ENCODE measurements at regions not wholly inside any gene's neighbourhood (a gene's known extent, or its start where the extent isn't known, plus 50 kb on each side); places are given as distances from the start of the nearest gene placed in this dataset.

DNA sequence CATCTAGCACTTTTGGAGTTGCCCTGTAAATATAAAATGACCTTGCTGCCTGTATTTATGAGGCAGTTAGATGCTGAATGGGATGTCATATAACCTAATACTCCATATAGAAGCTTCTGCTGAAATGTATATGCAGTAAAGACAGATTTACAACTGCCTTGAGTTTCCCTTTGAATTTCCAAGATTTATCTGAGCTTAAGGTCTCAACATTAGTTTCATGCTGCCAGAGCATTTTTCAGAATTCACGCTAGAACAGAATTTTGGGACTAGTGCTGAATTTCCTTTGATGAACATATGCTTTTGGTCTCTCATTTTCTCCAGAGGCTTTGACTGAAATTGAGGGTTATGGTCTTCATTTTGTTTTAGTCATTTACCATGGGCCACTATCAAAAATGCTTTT, 254.7 kb upstream of the FANCL start:
- no peaks in the 10 kb centered on the region for H4K20me1 ChIP-seq
- no peak overlapping the region for H3K9ac ChIP-seq
- no peak overlapping the region for H3K4me3 ChIP-seq
- H3K4me2 ChIP-seq, result no peak overlapping the region
- no peak overlapping the region for H3K27ac ChIP-seq
- H3K9me3 ChIP-seq (replicated peaks in 1 of 11), result no peaks in the 10 kb centered on the region
- no peaks in the 10 kb centered on the region for H3K27me3 ChIP-seq
- H3K4me1 ChIP-seq, result no peaks in the 10 kb centered on the region
- TF ChIP-seq Cebpa-rat (IDR thresholded peaks at IDR 0.05), result no peak
- H3K36me3 ChIP-seq, result no peaks in the 10 kb centered on the region

DNA sequence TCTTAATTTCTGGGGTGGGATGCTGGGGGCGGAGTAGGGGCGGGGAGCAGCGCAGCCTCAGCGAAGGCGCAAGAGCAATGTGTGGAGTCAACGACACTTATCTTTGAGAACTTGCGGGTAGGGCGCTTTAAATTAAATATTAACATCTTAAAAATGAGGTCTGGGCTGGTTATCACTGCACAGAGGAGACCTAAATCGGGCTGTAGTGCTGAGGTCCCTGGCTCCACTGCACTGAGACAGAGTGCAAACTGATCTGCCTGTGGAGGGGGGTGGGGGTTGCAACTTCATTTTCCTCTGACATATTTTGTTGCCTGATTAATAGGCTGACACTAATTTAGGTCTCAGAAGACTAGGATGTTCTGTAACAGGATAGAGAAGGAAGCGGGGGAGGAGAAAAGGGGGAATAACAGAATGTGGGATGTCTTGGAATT, 253.0 kb upstream of the FANCL start:
- no peaks in the 10 kb centered on the region for H3K9me3 ChIP-seq (replicated peaks in 1 of 11)
- H3K4me2 ChIP-seq, result no peak overlapping the region
- TF ChIP-seq Cebpa-rat (IDR thresholded peaks at IDR 0.05), result no peak
- H3K36me3 ChIP-seq, result no peaks in the 10 kb centered on the region
- H4K20me1 ChIP-seq, result no peaks in the 10 kb centered on the region
- H3K27ac ChIP-seq, result no peak overlapping the region
- H3K9ac ChIP-seq, result no peak overlapping the region
- no peaks in the 10 kb centered on the region for H3K4me1 ChIP-seq
- H3K27me3 ChIP-seq, result no peaks in the 10 kb centered on the region
- H3K4me3 ChIP-seq, result no peak overlapping the region

DNA sequence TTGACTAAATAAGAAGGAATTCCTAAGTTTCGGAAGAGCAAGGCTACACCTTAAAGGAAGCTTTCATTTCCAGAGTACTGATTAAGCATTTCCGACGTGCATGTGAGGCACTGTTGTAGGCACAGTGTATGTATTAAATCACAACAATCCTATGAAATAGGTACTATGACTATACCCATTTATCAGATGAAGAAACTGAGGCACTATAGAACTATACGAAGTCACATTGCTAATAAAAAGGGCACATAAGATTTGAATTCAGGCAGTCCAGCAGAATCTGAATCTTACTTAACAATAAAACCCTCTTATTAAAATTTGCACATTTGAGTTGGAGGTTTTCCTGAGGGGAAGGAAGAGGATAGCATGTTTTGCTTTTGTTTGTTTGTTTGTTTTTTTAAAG, 243.5 kb upstream of the FANCL start:
- Histone ChIP-seq H3K4me2 (no peak overlapping the region), H3K9me3 (replicated peaks in 1 of 11) (peaks cover 9 to 18% (median 13%) of the 10 kb centered on the region in 11 experiments), H3K36me3 (no peaks in the 10 kb centered on the region), H3K4me3 (no peak overlapping the region), H3K27me3 (no peaks in the 10 kb centered on the region), H4K20me1 (no peaks in the 10 kb centered on the region), H3K4me1 (no peaks in the 10 kb centered on the region), H3K9ac (no peak overlapping the region), H3K27ac (no peak overlapping the region)
- no peak for TF ChIP-seq Cebpa-rat (IDR thresholded peaks at IDR 0.05)

DNA sequence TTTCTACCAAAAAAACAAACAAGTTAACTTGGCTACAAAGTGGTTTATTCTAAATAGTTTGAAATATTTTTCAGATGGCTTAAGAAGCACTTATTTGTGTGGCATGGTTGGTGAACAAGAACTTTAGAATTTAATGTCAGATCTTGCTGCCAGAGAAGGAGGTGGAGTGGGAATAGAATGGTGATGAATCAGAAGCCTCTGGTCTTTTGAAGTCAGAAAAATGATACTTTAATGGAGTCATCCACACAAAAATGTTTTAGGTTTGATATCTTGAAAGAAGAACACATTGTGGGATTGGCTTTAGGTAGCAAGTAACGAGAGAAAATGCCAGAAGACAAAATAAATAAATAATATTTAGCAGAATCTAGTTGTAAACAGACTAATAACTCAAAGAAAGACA, 243.1 kb upstream of the FANCL start:
- Histone ChIP-seq H3K9ac (no peak overlapping the region), H3K4me1 (no peaks in the 10 kb centered on the region), H3K27me3 (no peaks in the 10 kb centered on the region), H3K9me3 (replicated peaks in 1 of 11) (peaks cover 9 to 18% (median 13%) of the 10 kb centered on the region in 11 experiments), H4K20me1 (no peaks in the 10 kb centered on the region), H3K36me3 (no peaks in the 10 kb centered on the region), H3K27ac (no peak overlapping the region), H3K4me2 (no peak overlapping the region), H3K4me3 (no peak overlapping the region)
- no peak for TF ChIP-seq Cebpa-rat (IDR thresholded peaks at IDR 0.05)

DNA sequence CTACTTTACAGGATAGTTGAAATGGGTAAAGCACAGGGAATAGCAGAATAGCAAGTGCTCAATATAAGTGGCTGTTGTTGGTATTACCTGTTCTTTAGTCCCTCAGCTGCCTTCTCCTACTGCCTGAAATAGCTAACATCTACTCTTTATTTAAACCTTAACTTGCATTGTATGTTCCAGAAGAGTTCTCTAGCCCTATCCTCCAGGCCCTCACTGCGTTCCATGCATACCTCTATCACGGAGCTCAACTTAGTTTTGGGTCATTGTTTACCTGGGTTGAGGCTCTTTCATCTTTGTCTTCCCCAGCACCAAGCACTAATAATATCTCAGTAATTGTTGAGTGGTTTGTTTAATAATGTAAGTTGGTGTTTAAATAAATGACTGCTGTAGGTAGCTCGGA, 242.2 kb upstream of the FANCL start:
- H3K36me3 ChIP-seq, result no peaks in the 10 kb centered on the region
- H3K27ac ChIP-seq, result no peak overlapping the region
- peaks cover 9 to 18% (median 13%) of the 10 kb centered on the region in 11 experiments for H3K9me3 ChIP-seq (replicated peaks in 1 of 11)
- H3K4me1 ChIP-seq, result no peaks in the 10 kb centered on the region
- H3K27me3 ChIP-seq, result no peaks in the 10 kb centered on the region
- no peak overlapping the region for H3K4me3 ChIP-seq
- H3K4me2 ChIP-seq, result no peak overlapping the region
- H4K20me1 ChIP-seq, result no peaks in the 10 kb centered on the region
- H3K9ac ChIP-seq, result no peak overlapping the region
- no peak for TF ChIP-seq Cebpa-rat (IDR thresholded peaks at IDR 0.05)

DNA sequence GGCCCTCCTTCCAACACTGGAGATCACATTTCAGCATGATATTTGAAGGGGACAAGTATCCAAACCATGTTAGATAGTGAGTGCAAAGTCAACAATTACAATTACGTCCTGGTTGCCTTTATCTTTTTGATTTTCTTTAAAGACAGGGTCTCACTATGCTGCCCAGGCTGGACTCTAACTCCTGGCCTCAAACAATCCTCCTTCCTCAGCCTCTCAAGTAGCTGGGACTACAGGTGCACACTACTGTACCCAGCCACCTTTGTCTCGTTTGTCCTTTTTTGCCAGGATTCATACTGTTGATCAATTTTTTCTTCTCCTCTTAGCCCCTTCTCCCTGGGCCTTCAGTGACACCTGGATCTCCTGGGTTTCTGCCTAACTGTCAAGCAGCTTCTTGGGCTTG, 240.5 kb upstream of the FANCL start:
- Histone ChIP-seq H3K9ac (no peak overlapping the region), H3K27me3 (no peaks in the 10 kb centered on the region), H3K4me1 (no peaks in the 10 kb centered on the region), H3K36me3 (no peaks in the 10 kb centered on the region), H4K20me1 (no peaks in the 10 kb centered on the region), H3K9me3 (replicated peaks in 1 of 11) (peaks cover under 1 to 7% (median 4%) of the 10 kb centered on the region in 11 experiments; a peak in 20 of 22 replicates), H3K4me2 (no peak overlapping the region), H3K4me3 (no peak overlapping the region), H3K27ac (no peak overlapping the region)
- no peak for TF ChIP-seq Cebpa-rat (IDR thresholded peaks at IDR 0.05)

DNA sequence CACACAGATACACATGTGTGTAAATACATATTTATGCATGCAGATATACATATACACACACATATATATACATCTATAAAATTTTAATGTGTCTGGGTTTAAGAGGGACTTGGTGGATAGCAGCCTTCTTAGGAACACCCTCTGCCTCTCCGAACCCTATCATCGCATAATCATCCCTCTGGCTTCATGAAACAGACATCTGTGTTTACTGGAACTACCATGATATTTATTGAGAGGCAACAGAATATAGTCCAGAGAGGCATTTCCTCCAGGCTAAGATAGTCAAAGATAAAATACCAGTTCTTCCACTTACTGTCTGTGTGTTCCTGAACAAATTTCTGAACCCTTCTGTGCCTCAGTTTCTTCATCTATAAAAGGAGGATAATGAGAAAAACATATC, 239.0 kb upstream of the FANCL start:
- no peak for TF ChIP-seq Cebpa-rat (IDR thresholded peaks at IDR 0.05)
- Histone ChIP-seq H3K4me1 (no peaks in the 10 kb centered on the region), H3K27me3 (no peaks in the 10 kb centered on the region)

DNA sequence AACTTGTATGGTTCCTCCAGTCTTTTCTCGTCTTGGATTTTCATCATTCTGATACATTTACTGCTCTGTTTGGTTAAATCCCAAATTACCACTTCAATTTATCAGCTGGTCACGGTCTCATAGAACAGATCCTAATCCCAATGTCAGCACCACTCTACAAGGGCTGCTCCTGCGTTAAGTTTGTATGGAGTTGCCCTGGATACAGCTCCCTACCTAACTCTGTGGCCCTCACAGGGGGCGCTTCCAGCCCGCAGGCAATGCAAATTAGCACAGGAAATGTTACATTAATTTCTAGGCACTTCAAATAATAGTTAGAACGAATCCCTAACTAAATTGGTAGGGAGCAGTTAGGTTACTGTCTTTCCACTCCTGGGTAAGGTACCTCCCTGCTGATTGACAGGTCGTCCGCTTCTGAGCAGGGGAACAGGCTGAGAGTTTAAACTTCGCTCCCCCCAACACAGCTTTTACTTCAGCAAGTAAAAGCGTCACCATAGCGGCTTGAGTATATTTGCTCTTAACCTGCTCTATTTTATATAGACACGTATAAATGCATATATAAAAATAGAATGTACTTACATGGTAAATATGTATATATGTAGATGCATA, 238.5 kb upstream of the FANCL start:
- Histone ChIP-seq H3K9ac (no peak overlapping the region), H4K20me1 (no peaks in the 10 kb centered on the region), H3K4me1 (no peaks in the 10 kb centered on the region), H3K4me3 (no peak overlapping the region), H3K4me2 (no peak overlapping the region), H3K36me3 (no peaks in the 10 kb centered on the region), H3K27me3 (no peaks in the 10 kb centered on the region), H3K9me3 (replicated peaks in 1 of 11) (no peaks in the 10 kb centered on the region), H3K27ac (no peak overlapping the region)
- no peak for TF ChIP-seq Cebpa-rat (IDR thresholded peaks at IDR 0.05)

More for the DNA sequence above, 239.0 kb upstream of the FANCL start:
- Histone ChIP-seq H4K20me1 (no peaks in the 10 kb centered on the region), H3K9me3 (replicated peaks in 1 of 11) (no peaks in the 10 kb centered on the region), H3K9ac (no peak overlapping the region), H3K27ac (no peak overlapping the region), H3K4me3 (no peak overlapping the region), H3K4me2 (no peak overlapping the region), H3K36me3 (no peaks in the 10 kb centered on the region)

DNA sequence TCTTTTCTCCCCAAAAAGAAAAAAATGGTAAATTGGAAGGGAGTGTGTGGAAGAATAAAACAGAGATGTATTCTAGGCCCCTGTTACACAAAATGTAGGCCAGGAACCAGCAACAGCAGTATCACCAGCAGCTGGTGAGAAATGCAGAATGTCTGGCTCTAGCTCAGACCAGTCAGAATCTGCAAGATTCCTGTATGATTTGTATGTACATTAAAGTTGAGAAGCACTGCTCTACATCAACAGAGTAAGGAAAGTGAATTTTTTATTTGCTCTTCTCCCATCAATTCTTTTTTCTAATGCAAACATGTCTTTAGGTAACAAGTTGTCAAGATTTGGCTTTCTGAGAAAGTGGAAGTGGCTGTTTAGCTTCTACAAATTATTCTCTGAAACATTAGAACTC, 235.4 kb upstream of the FANCL start:
- no peaks in the 10 kb centered on the region for H3K4me1 ChIP-seq
- H3K9me3 ChIP-seq (replicated peaks in 1 of 11), result no peaks in the 10 kb centered on the region
- H3K27me3 ChIP-seq, result no peaks in the 10 kb centered on the region
- TF ChIP-seq Cebpa-rat (IDR thresholded peaks at IDR 0.05), result no peak
- no peak overlapping the region for H3K9ac ChIP-seq
- no peak overlapping the region for H3K4me3 ChIP-seq
- no peak overlapping the region for H3K4me2 ChIP-seq
- H3K36me3 ChIP-seq, result no peaks in the 10 kb centered on the region
- H4K20me1 ChIP-seq, result no peaks in the 10 kb centered on the region
- no peak overlapping the region for H3K27ac ChIP-seq

DNA sequence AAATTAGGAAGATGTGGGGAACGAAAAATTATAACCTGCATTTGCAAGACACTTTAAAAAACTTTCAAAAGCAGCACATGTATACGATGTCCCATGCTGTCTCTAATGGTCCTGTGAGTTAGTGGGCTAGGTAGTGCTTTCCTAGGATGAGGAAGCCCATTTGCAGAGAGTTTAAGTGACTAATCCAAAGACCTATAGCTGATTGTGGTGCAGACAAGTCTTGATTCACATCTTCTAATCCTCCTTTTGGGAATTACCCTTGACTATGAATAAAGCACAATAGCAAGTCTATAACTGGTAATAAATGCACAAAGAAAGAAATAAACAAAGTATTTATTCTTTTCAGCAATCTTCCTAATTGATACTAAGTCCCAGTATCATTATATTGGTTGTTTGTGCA, 234.6 kb upstream of the FANCL start:
- TF ChIP-seq Cebpa-rat (IDR thresholded peaks at IDR 0.05), result no peak
- no peak overlapping the region for H3K9ac ChIP-seq
- H3K4me3 ChIP-seq, result no peak overlapping the region
- no peaks in the 10 kb centered on the region for H4K20me1 ChIP-seq
- H3K4me2 ChIP-seq, result no peak overlapping the region
- H3K27me3 ChIP-seq, result no peaks in the 10 kb centered on the region
- no peak overlapping the region for H3K27ac ChIP-seq
- H3K9me3 ChIP-seq (replicated peaks in 1 of 11), result no peaks in the 10 kb centered on the region
- no peaks in the 10 kb centered on the region for H3K36me3 ChIP-seq
- no peaks in the 10 kb centered on the region for H3K4me1 ChIP-seq
